Mucosa of gallbladder (tissue), 1 donor: ENCODE measurements at regions not wholly inside any gene's neighbourhood (a gene's known extent, or its start where the extent isn't known, plus 50 kb on each side); places are given as distances from the start of the nearest gene placed in this dataset.
"Not testable (repeated sequence)": the region's sequence is repeated elsewhere in the genome, so short reads cannot be mapped to it uniquely, and the experiment has no call there.

Experiments used
- DNase-seq: peaks from one replicate; pipeline ENCODE4 v3.0.0-alpha.2; 2020; ENCODE audit warnings: low spot score
- donor health status: DM: no; HTN: no; CAD: no.

DNA sequence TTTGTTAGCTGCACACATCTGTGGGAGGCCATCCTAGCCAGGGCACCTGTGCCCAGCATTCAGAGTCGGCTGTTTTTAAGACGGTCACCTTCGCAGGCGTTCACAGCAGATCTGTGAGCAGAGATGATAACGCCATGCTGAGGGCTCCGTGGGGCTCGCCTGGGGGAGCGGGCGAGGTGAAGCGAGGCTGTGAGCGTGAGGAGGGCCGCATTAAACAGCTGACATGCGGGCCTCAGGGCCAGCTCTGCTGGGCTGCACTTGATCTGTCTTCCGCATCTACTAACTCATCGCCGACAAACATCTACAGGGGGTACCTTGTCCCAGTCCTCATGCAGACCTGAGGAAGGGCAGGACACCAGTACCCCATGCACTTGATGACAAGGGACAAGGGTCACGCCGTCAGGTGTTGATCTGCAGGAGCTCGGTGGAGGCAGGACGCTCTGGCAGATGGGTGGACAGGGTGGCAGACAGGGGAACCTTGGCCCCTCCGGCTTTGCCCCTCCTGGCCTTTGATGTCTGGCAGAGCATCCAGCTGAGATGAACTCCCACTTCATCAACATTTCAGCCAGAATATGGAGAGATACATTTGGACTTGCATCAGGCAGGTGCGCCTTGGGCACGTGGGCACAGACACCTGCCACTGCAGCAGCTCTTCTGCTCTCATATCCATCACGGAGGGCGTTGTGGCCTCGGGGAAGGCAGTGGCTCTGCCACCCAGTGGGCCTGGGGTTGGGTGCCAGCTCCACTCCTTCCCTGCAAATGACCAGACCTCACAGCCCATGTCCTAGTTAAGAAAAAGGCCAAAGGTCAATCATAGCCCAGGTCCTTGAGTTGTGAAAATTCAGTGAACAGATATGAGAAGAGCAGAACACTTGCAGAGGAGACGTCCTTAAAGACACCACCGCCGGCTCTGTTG is 822.9 kb downstream of the BRD1 start:
- DNase-seq = no peak

DNA sequence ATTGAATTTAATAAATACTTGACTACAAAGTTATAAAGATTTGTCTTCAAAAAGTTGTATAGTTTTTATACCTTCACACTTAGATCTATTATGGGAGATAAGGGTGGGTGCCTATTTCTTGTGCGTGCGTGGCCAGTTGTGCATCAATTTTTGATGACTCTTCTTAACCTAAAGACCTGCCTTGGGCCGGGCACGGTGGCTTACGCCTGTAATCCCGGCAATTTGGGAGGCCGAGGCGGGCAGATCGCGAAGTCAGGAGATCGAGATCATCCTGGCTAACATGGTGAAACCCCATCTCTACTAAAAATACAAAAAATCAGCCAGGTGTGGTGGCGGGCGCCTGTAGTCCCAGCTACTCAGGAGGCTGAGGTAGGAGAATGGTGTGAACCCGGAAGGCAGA is 830.1 kb downstream of the BRD1 start:
- not testable (repeated sequence) for DNase-seq

DNA sequence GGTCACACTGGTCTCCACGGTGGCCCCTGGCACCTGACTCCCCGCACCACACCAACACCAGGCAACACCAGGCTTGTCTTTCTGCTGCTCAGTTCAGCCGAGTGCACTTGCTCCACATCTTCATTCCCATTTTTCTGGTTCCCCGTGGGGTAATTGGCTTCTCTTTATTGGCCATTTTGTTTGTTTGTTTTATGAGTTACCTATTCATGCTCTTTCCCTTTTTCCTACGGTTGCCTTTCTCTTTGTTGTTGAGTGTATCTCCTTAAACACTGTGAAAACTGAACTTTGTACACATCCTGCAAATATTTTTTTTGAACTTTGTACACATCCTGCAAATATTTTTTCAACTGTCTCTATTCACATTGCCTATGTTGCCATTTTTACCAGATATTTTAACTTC is 834.0 kb downstream of the BRD1 start:
- no peak for DNase-seq

DNA sequence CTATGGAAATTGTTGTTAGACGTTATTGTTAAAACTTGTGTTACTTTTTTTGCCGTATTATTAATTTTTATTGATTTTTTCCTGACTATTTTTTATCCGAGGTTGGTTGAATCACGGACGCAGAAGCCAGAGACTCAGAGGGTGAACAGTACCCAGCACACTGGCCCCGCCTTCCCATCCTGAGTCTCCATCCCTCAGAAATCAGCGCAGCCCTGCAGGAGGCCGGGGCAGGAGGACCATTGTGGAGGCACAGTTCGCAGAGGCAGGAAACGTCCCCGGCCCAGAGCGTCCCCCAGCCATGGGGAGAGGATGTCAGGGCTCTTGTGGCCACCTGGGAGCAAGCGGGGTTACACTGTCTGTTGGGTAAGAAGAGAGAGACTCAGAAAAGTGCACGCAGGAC is 843.0 kb downstream of the BRD1 start:
- no peak for DNase-seq

DNA sequence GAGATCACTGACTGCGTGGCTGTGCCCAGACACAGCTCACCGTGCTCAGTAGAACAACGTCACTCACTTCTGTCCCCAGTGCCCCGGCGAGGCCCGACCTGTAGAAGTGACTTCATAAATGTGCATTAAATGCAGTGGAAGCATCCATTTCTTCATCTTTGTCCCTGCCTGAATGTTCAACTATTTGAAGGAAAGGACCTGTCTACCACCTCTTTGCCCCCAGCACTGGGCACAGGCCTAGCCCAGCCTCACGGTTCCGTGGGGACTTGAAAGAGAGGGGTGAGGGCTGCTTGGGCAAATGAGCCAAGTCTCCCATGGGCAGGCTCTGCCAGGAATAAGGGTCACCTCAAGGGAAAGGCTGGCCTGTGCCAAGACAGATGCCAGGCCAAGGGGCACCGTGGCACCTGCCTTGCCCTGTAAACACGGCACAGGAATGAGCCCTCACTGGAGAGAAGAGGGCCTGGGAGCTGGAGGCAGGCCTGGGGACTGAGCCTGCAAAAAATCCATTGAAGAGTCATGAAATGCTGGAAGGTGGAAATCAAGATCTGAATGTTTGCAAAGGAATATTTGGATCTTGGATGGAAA is 845.3 kb downstream of the BRD1 start:
- DNase-seq = no peak

DNA sequence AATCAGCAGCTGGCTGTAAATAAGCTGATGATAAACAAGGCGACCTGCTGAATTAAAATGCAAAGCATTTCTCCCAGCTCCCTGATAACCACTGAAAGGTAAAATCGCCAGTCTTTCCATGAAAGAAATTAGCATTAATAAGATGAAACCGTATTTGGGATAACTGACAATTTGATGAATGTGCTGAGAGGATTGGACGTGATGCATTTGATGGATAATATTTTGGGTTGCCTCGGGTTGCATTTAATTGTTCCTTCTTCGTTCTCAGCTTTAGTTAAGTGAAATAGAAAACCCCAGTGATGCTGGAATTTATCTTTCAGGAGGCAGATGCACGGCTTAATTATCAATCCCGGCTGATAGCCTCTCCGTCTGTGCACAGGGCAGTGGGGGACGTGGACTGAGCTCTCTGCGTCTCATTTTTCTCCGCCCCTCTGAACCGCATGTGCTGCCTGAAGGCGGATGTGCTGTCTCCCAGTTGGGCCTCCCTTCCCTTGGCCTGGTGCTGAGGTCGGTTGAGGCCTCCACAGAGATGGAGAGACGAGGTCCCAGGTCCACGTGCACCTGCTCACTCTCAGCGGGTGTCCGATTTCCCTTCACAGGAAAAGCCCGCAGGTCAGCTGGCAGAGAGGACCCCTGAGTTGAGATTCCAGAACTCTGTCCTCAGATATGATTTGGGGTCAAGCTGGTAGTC is 846.2 kb downstream of the BRD1 start:
- no peak for DNase-seq

DNA sequence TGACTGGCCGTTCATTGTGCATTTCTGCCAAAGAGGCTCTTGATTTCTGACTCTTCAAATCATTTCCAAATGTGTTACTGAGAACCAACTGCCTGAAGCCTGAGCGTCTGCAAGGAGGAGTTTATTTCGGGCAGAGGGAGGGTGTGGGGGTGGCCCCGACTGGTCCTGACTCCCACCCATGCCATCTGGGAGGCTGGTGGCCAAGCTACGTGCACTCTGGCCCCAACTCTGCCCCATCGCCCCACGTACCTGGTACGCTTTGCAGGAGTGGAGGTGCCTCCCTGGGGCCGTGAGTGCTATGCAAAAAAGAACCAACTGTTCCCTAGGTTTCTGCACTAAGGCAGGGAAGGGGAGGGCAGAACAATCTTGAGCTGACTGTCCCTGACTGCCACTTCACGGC is 846.8 kb downstream of the BRD1 start:
- no peak for DNase-seq

DNA sequence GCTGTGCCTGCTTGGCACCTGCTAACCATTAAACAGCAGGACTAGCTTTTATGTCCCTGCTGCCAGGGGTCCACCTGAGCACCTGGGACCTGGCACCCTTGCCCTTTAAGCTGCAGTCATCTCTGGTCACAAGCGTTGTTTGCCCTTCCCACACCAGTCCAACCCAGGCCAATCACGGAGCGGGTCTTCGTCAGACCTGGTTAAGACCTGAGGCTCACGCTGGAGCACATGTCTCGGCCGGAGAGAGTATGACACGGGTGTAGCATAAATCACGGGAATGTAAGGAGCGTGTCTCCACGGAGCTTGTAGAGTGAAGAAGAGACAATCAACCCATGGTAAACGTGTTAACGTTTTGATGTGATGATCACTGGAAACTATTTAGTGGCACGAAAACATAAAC is 847.3 kb downstream of the BRD1 start:
- DNase-seq = no peak

DNA sequence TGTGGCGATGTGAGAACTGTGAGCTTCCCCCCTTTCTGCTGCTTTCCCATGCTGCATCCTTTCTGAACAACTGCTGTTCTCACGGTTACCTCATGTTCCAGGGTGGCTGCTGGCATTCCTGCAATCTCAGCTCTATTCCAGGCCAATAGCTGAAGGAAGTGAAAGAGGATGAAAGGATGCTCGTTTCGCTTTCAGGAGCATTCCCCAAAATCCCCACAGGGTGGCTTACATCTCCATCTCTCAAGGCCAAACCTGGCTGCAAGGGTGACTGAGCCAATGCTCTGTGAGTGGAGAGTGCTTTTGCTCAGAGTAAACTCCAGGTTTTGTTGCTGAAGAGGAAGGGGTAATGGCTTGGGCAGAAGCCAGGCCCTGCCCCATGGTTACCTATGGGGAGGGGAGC is 848.2 kb downstream of the BRD1 start:
- no peak for DNase-seq

DNA sequence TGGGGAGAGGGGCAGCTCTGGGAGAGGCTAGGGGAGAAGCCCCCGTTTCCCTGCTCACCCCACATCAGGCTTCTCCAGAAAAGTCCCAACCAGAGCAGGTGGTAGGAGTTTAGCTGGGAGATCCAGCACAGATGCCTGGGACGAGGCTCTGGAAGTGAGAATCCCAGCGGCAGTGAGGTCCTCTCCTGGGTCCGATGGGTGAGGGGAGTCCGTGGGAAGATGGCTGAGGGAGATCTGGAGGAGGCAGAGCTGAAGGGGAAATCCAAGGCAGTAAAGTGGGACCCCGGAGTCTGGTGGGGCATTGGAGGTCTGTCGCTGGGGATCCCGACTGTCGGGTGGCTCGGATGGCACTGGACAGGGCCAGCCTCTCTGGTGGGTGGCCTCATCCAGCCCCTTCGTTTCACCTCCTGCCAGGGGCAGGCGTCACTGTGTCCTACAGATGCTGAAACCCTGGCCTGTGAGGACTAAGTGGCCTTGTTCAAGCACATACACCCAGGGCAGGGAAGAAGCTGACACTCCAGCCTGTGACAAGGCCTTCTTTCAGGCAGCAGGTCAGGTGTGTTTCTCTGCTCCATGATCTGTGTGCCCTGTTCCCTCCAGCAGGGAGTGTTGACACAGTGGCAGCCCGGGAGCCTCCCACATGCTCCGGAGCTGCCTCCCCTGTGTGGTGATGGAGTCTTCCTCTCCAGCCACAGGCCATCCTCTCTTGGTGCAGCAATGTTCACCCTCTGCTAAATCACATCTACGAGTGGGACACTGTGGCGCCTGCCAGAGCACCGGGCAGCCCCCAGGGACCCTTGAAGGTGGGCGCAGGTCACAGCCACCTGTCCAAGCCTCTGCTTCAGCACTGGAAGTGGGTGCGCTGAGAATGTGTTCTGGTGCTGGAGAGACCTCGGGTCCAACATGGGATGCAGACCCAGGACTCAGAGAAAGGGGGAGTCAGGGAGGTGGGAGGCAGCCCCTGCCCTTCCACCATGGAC is 850.8 kb downstream of the BRD1 start:
- DNase-seq = no peak

DNA sequence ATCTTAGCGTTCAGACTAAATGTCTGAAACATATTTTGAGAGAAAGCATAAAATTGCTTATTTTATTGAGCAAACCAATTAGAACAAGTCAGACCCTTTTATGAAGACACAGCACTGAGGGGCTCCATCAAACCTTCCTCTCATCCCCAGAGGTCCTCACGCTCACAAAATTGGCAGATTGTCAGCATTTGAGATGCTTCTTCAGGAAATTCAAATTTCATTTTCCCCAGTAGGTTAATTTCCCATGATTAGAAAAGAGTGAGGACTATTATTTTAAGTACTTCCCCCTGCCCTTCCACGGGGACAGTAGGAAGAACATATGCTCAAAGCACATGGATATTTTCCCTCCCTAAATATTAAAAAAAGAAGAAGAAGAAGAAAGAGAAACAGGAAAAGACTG is 851.8 kb downstream of the BRD1 start:
- no peak for DNase-seq

DNA sequence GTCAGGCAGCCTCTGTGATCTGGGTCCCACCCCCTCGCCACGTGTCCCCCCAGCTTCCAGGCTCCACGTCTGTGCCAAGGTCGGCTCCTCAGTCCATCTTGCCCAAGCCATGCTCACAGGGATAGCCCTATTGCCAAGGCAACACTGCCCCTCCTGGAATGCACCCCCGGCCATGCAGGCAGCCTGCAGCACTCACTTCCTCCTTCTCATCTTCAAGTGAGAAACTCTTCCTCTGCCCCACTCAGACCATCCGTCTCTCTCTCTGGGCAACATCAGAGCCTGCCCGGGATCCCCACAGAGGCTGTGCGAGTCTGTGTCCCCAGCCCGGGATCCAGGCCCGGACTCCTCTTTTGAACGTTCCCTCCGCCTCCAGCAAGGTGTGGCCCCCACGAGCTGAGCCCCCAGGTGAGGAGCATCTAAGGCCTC is 852.3 kb downstream of the BRD1 start:
- no peak for DNase-seq

DNA sequence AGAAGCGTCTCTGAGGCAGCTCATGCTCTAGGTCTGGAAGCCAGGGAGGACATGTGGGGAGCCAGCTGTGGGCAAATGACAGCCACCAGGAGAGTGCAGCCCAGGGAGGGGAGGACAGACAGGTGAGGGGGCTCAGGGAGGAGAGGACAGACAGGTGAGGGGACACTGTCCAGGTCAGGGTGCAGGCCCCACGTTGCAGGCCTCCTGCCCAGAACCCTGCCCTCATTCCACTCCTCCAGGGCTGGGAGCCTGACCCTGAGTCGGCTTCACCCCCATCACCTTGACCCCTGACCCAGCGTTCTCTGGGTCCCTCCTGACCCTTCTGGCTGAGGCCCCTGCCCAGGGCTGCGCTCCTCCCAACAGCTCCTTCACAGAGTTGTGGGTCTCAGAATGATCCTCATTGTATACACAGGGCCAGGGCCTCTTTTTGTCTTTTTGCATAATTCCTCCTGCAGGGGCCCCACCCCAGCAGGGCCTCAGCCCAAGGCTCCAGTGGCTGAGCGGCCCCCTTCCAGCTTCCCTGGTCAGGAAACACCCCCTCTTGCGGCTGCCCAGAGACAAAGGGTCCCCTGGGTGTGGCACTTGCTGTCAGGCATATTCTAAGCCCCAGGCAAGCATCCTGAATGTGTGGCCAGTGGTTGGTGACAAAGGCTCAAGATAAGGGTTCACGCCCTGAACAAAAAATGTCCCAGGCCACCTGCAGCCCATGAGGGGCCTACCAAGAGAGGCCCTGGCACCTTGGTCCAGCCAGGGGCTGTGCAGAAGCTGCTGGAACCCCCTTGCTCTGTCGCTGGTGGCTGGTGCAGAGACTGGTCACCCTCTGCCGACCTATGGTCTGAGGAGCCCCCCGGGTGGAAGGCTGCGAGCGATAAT is 853.0 kb downstream of the BRD1 start:
- DNase-seq = no peak

DNA sequence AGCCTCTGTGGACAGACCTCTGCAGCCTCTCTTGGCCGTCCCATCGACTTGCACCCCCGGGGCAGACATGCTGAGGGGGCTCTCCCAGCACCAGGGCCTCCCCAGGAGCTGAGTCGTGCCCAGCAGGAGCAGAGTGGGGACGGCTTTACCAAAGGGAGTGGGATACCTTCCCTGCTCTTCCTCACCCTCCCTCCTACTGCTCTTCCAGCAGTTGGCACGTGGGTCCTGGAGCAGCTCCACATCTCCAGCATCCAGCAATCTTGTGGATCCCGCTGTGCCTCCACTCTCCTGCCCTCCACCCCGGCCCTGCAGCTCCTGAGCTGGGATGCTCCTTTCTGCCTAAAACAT is 854.0 kb downstream of the BRD1 start:
- DNase-seq = no peak

DNA sequence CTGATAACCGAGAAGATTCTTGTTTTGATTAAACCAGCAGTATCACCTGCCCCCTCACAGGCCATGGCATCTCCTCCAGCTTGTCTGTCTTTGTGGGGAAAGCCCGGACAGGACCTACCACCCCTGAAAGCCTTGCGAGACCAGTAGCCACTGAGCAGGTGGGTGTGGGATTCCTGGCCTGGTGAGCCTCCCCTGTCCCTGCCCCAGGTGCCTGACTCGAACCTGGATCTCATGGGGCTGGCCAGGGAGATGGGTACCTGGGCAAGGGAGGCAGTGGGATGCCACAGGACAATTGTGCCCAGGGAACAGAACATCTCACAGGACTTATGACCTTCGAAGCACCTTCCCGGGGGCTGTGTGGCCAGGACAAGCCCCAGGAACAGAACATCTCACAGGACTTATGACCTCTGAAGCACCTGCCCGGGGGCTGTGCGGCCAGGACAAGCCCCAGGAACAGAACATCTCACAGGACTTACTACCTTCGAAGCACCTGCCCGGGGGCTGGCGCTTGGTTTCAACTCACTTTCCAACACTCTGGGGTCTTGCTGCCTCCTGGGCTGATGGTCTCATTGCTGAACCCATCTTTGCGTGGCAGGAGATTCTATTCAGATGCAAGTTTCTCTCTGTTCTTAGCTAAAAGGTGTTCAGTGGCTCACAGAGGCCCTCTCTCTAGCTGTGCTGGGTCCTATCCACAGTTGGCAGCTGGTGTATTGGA is 854.5 kb downstream of the BRD1 start:
- DNase-seq = no peak

DNA sequence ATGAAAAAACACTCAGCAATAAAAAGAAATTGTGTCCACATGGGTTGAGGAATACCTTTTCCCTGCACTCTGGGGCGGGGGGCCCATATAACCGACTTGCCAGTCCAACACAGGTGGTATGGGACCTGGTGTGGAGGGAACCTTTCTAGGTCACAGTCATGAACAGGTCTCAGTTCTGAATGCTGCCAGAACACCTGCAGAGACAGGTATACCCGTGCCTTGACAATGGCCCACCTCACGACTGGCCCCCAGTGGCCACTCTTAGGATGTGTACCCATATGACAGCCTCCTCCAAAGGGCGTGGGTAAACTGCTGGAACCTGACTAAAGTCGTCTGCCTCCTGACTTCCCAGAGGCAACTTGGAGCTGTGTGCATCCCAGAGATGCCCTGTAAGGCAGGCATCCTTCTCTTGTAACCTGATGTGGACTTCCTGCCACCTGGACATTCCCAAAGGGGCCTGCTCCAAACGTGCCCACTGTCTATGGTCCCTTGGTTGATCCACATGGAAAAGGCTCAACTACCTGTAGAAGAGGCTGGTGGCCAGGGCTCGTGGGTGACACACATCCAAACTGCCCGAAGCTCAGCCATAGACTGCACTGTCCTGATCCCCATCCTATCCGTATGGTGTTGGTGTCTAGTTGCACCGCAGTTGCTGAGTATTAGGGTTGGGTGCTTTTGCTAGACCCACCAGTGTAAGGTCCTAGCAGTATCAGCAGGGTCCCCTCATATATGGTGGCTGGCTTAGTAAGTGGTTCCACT is 859.3 kb downstream of the BRD1 start:
- DNase-seq = peak; percentile 10

DNA sequence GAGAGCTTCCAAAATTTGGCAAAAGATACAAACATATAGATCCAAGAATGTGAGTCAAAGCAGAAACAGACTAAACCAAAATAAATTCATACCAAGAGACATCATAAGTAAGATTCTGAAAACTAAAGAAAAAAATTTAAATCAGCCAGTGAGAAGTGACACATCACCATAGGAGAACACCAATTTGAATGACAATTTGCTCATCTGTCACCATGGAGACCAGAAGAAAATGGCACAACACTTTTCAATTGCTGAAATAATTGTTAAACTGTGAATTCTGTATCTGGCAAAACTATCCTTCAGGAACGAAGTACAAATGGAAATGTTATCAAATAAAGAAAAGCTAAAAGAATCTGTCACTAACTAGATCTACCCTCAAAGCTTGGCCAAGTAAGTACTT is 864.3 kb downstream of the BRD1 start:
- DNase-seq = no peak

DNA sequence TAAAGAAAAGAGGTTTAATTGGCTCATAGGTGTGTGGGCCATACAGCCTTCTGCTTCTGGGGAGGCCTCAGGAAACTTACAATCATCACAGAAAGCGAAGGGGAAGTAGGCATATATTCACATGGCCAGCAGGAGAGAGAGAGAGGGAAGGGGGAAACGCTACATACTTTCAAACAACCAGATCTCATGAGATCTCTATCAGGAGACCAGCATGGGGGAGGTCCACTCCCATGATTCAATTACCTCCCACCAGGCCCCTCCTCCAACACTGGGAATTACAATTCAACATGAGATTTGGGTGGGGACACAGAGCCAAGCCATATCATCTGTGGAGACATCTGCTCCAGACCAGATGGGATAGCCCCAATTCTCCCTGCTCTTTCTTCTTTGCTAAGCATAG is 866.0 kb downstream of the BRD1 start:
- DNase-seq = no peak

DNA sequence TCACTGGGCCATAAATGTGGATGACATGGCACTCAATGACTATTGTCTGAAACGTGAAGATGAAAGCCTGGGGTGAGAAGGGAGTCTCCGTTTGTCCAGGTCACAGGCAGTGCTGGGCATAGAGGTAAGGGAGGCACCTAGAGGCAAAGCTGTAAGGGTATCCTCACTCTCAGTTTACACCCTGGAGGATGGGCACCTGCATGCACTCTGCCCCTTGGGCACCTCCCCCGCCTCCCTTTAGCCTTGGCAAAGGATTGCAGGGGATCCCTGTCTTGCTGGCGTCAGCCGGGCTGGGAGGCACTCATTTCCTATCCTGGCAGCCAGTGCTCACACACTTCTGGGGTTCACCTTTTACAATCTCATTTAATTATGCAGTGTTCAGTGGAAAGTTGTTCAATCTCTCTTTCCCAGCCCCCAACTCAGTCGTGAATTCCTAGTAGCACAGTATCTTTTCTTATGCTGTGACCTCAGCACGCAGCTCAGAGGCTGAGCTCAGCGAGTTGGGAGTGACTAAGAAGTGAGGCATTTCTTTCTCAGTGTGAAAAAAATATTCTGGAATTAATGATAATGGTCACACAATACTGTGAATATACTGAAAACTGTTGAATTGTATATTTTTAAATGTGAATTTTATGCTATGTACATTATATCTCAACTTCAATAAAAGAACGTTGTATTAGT is 866.6 kb downstream of the BRD1 start:
- no peak for DNase-seq
